Gastroesophageal sphincter (tissue), 2 donors: ENCODE measurements at regions not wholly inside any gene's neighbourhood (a gene's known extent, or its start where the extent isn't known, plus 50 kb on each side); places are given as distances from the start of the nearest gene placed in this dataset.

ENCODE experiments used
- EP300 ChIP-seq: sonication (generic); formaldehyde crosslinking; IDR thresholded peaks from one replicate; pipeline ENCODE4 v1.6.1; 2017; ENCODE audit warnings: antibody characterized with exemption, mild to moderate bottlenecking
- POLR2A ChIP-seq, 2 donors: fragments of 450-650 bp; IDR thresholded peaks; one replicate each; pipeline ENCODE4 v1.6.1; 2017; ENCODE audit warnings: antibody characterized with exemption in 2 of 2, mild to moderate bottlenecking in 2 of 2, moderate library complexity in 1 of 2

DNA sequence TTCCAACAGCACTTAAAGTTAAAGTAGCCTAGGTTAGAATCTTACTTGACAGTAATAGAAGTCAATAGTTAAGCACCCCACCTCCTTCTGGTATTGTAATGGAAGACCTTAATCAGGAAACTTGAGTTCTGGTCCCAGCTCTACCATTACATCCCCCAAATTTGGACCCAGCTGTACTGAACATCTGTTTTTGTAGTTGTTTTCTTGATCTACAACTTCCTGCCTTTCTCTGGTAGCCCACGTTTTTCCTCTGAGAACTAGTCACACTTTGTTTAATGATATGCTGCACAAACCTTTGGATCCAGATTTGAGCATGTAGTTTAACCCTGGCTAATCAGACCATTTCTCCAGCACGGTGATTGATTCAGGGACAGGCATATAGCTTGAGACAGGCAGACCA lies 505.0 kb downstream of the HS3ST4 start:
- TF ChIP-seq POLR2A (IDR thresholded peaks at IDR 0.05) (no peak), EP300 (no peak)
